IMR-90 (cell line): ENCODE measurements at regions not wholly inside any gene's neighbourhood (a gene's known extent, or its start where the extent isn't known, plus 50 kb on each side); places are given as distances from the start of the nearest gene placed in this dataset.

Experiments
- ATAC-seq: fragments of 200-7000 bp; cut with Tn5 transposase; 2 replicates; pipeline ENCODE4 v1.9.1; 2020; ENCODE audit warnings: low read depth, mild to moderate bottlenecking, moderate library complexity
- BruUV-seq: library from RNA; stranded (reverse); fragments of 400-500 nt; replicated peaks from 2 replicates; lab custom pipeline; 2021; lab: Mats Ljungman, UMichigan
- CTCF ChIA-PET: fragments of 300-600 bp; formaldehyde crosslinking; extraction: SDS; loops from one replicate; lab custom pipeline; 2021; ENCODE audit warnings: antibody characterized with exemption; lab: Yijun Ruan, JAX
- POLR2A ChIA-PET: fragments of 300-600 bp; sonication (Branson Sonifier 250); formaldehyde crosslinking; loops from one replicate; lab custom pipeline; 2022; ENCODE audit warnings: antibody characterized with exemption; ENCODE audit not compliant: unreplicated experiment; lab: Charles Lee
- DNase-seq: peaks from one replicate; pipeline ENCODE4 v3.0.0; 2013
- H2AFZ ChIP-seq: replicated peaks from 2 replicates; pipeline ENCODE3; 2013; ENCODE audit warnings: low read length, mild to moderate bottlenecking; ENCODE audit not compliant: poor library complexity
- H2AK5ac ChIP-seq: 2 replicates; pipeline ENCODE4 v1.6.1; 2013; ENCODE audit warnings: low read depth, low read length, inconsistent platforms
- H2AK9ac ChIP-seq: replicated peaks from 2 replicates; pipeline ENCODE3; 2013; ENCODE audit warnings: mild to moderate bottlenecking, low read depth, low read length, moderate library complexity; ENCODE audit not compliant: poor library complexity
- H2BK120ac ChIP-seq: 2 replicates; pipeline ENCODE4 v1.6.1; 2013; ENCODE audit warnings: low read depth, low read length, inconsistent platforms
- H2BK15ac ChIP-seq: 3 replicates; pipeline ENCODE4 v1.6.1; 2013; ENCODE audit warnings: low read depth, low read length, inconsistent platforms
- H2BK20ac ChIP-seq: 2 replicates; pipeline ENCODE4 v1.6.1; 2013; ENCODE audit warnings: low read depth, mild to moderate bottlenecking, inconsistent platforms, low read length, moderate library complexity
- H2BK5ac ChIP-seq: 2 replicates; pipeline ENCODE4 v1.6.1; 2013; ENCODE audit warnings: mild to moderate bottlenecking, low read depth, low read length, inconsistent platforms; ENCODE audit not compliant: poor library complexity, severe bottlenecking
- H3K14ac ChIP-seq: replicated peaks from 2 replicates; pipeline ENCODE4 v1.6.1; 2013; ENCODE audit warnings: low read depth, low read length, inconsistent platforms
- H3K18ac ChIP-seq: 2 replicates; pipeline ENCODE4 v1.6.1; 2013; ENCODE audit warnings: low read depth, low read length, control low read depth
- H3K23ac ChIP-seq: 2 replicates; pipeline ENCODE4 v1.6.1; 2013; ENCODE audit warnings: low read depth, low read length, inconsistent platforms
- H3K27ac ChIP-seq: 2 replicates; pipeline ENCODE4 v1.5.1; 2013; ENCODE audit warnings: mild to moderate bottlenecking, control low read depth, low read length; ENCODE audit not compliant: insufficient read depth
- H3K27me3 ChIP-seq: 2 replicates; pipeline ENCODE4 v1.6.1; 2013; ENCODE audit warnings: low read length; ENCODE audit not compliant: control insufficient read depth, insufficient read depth
- H3K36me3 ChIP-seq: 2 replicates; pipeline ENCODE4 v1.6.1; 2013; ENCODE audit warnings: low read length, mixed read lengths; ENCODE audit not compliant: control insufficient read depth, insufficient read depth
- H3K4ac ChIP-seq: 2 replicates; pipeline ENCODE4 v1.6.1; 2013; ENCODE audit warnings: low read depth, low read length, inconsistent platforms
- H3K4me1 ChIP-seq: 2 replicates; pipeline ENCODE4 v1.6.1; 2013; ENCODE audit warnings: low read length, mixed read lengths; ENCODE audit not compliant: control insufficient read depth, insufficient read depth
- H3K4me2 ChIP-seq: 2 replicates; pipeline ENCODE4 v1.6.1; 2013; ENCODE audit warnings: low read depth, mild to moderate bottlenecking, control low read depth, low read length, moderate library complexity
- H3K4me3 ChIP-seq: 2 replicates; pipeline ENCODE4 v1.5.1; 2013; ENCODE audit warnings: low read depth, mild to moderate bottlenecking, control low read depth, low read length, moderate library complexity; ENCODE audit not compliant: insufficient read depth
- H3K56ac ChIP-seq: 2 replicates; pipeline ENCODE4 v1.6.1; 2013; ENCODE audit warnings: low read length, inconsistent platforms; ENCODE audit not compliant: insufficient read depth; ENCODE audit errors: extremely low read depth
- H3K79me1 ChIP-seq, 2 experiments: 2 replicates each; pipeline ENCODE4 v1.6.1; 2013; ENCODE audit warnings: low read length in 2 of 2, inconsistent platforms in 1 of 2, low read depth in 1 of 2
- H3K9ac ChIP-seq: 2 replicates; pipeline ENCODE4 v1.6.1; 2013; ENCODE audit warnings: low read depth, low read length, control low read depth
- H3K9me1 ChIP-seq: 2 replicates; pipeline ENCODE4 v1.6.1; 2013; ENCODE audit warnings: low read length, inconsistent platforms; ENCODE audit not compliant: insufficient read depth
- H3K9me3 ChIP-seq: 2 replicates; pipeline ENCODE4 v1.6.1; 2013; ENCODE audit warnings: low read length; ENCODE audit not compliant: control insufficient read depth, insufficient read depth
- H4K20me1 ChIP-seq: 2 replicates; pipeline ENCODE4 v1.6.1; 2013; ENCODE audit warnings: low read length, inconsistent platforms; ENCODE audit not compliant: insufficient read depth
- H4K5ac ChIP-seq: 2 replicates; pipeline ENCODE4 v1.6.1; 2013; ENCODE audit warnings: mild to moderate bottlenecking, low read depth, low read length, control low read depth
- H4K8ac ChIP-seq, 2 experiments: 2 replicates each; pipeline ENCODE4 v1.6.1; 2013; ENCODE audit warnings: low read depth in 2 of 2, low read length in 2 of 2, control low read depth in 1 of 2, inconsistent platforms in 1 of 2
- H4K91ac ChIP-seq: 2 replicates; pipeline ENCODE4 v1.6.1; 2013; ENCODE audit warnings: low read depth, low read length, inconsistent platforms; ENCODE audit not compliant: insufficient read depth
- CEBPB ChIP-seq: IDR thresholded peaks from 2 replicates; pipeline ENCODE4 v1.6.1; 2012; ENCODE audit warnings: low read depth, low read length, improper control_type of control experiment
- CHD1 ChIP-seq: IDR thresholded peaks from 2 replicates; pipeline ENCODE4 v1.6.1; 2012; ENCODE audit warnings: low read depth, low read length, improper control_type of control experiment
- FOS ChIP-seq: fragments of 150-350 bp; IDR thresholded peaks from 2 replicates; pipeline ENCODE4 v1.6.1; 2016; ENCODE audit warnings: low read depth, low read length
- MXI1 ChIP-seq: IDR thresholded peaks from 2 replicates; pipeline ENCODE4 v1.6.1; 2012; ENCODE audit warnings: low read depth, mild to moderate bottlenecking, low read length, moderate library complexity, borderline replicate concordance
- NFE2L2 ChIP-seq: fragments of 150-350 bp; IDR thresholded peaks from 2 replicates; pipeline ENCODE4 v1.6.1; 2016; ENCODE audit warnings: low read depth, mild to moderate bottlenecking, low read length
- RAD21 ChIP-seq: IDR thresholded peaks from 2 replicates; pipeline ENCODE4 v1.6.1; 2012; ENCODE audit warnings: low read length, improper control_type of control experiment
- RCOR1 ChIP-seq: IDR thresholded peaks from 2 replicates; pipeline ENCODE4 v1.6.1; 2012; ENCODE audit warnings: mild to moderate bottlenecking, low read length, improper control_type of control experiment; ENCODE audit not compliant: insufficient replicate concordance
- RFX5 ChIP-seq: IDR thresholded peaks from 2 replicates; pipeline ENCODE4 v1.8.0; 2012; ENCODE audit warnings: low read depth, mild to moderate bottlenecking, low read length, moderate library complexity
- SMC3 ChIP-seq: fragments of 150-350 bp; IDR thresholded peaks from 2 replicates; pipeline ENCODE4 v1.6.1; 2016; ENCODE audit warnings: low read depth, mild to moderate bottlenecking, antibody characterized with exemption, low read length, moderate library complexity
- dilution Hi-C: fragments of 300-500 bp; cut with HindIII; formaldehyde crosslinking; loops from one replicate; pipeline ENCODE4 v1.14.3; 2018; ENCODE audit warnings: low sequenced_read_pairs; ENCODE audit not compliant: unreplicated experiment
- in situ Hi-C: fragments of 300-500 bp; cut with MboI; formaldehyde crosslinking; loops from 3 replicates; pipeline ENCODE4 v1.14.3; 2019; ENCODE audit warnings: low sequenced_read_pairs, inconsistent platforms, mixed read lengths
- intact Hi-C: fragments of 100-400 bp; cut with micrococcal nuclease; formaldehyde crosslinking; loops from 2 replicates; pipeline ENCODE4 v1.10.0; 2022

DNA sequence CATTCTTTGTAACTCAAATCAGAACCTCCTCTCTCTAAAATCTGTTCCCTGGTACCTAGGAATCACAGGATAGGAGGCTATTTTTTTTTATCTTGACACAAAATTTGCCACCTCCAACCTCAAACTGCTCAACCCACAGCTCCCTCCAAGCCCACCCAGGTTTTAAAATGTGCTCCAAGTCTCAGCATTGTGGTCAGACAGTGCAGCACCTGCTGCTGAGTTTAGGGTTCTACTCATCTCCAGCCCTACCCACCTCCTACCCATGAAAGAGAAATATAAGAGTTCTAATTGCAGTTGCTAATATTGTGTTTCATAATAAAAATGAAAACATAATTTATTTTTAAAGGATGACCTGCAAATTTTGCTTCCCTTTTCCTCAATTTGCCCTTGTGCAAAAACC lies 496.5 kb downstream of the MAFB start:
- no peak overlapping the region for H4K8ac ChIP-seq
- H2BK15ac ChIP-seq = no peak overlapping the region
- H2BK5ac ChIP-seq = no peak overlapping the region
- no peak overlapping the region for H4K5ac ChIP-seq
- no peak overlapping the region for H2AFZ ChIP-seq
- H2AK9ac ChIP-seq = no peak overlapping the region
- no peak overlapping the region for H3K4ac ChIP-seq
- no peaks in the 10 kb centered on the region for H3K9me3 ChIP-seq
- no TSS peak for BruUV-seq
- dilution Hi-C loops = no loop called here
- H3K4me3 ChIP-seq = no peak overlapping the region
- H3K18ac ChIP-seq = no peak overlapping the region
- CTCF ChIA-PET = no interaction called here
- no peak overlapping the region for H4K91ac ChIP-seq
- intact Hi-C loops = no loop called here
- in situ Hi-C loops = no loop called here
- no peak overlapping the region for H2AK5ac ChIP-seq
- H3K14ac ChIP-seq = no peak overlapping the region
- POLR2A ChIA-PET = no interaction called here
- no peaks in the 10 kb centered on the region for H3K9me1 ChIP-seq
- no peaks in the 10 kb centered on the region for H3K36me3 ChIP-seq
- ATAC-seq = no peak
- no peak for TF ChIP-seq RFX5
- no peak for TF ChIP-seq SMC3
- no peak for TF ChIP-seq NFE2L2
- TF ChIP-seq CHD1 = no peak
- no peak for TF ChIP-seq MXI1
- no peak for TF ChIP-seq RCOR1
- TF ChIP-seq CEBPB = no peak
- TF ChIP-seq FOS = no peak
- no peak for TF ChIP-seq RAD21
- H3K79me1 ChIP-seq = no peaks in the 10 kb centered on the region
- no peak overlapping the region for H3K4me2 ChIP-seq
- H4K20me1 ChIP-seq = no peaks in the 10 kb centered on the region
- no peak overlapping the region for H3K23ac ChIP-seq
- H3K27me3 ChIP-seq = no peaks in the 10 kb centered on the region
- DNase-seq = no peak
- no peaks in the 10 kb centered on the region for H3K4me1 ChIP-seq
- no peak overlapping the region for H3K56ac ChIP-seq
- no peak overlapping the region for H2BK120ac ChIP-seq
- no peak overlapping the region for H2BK20ac ChIP-seq
- no peak overlapping the region for H3K27ac ChIP-seq
- no peak overlapping the region for H3K9ac ChIP-seq
